ENCODE measurements at regions not wholly inside any gene's neighbourhood (a gene's known extent, or its start where the extent isn't known, plus 50 kb on each side); places are given as distances from the start of the nearest gene placed in this dataset.

DNA sequence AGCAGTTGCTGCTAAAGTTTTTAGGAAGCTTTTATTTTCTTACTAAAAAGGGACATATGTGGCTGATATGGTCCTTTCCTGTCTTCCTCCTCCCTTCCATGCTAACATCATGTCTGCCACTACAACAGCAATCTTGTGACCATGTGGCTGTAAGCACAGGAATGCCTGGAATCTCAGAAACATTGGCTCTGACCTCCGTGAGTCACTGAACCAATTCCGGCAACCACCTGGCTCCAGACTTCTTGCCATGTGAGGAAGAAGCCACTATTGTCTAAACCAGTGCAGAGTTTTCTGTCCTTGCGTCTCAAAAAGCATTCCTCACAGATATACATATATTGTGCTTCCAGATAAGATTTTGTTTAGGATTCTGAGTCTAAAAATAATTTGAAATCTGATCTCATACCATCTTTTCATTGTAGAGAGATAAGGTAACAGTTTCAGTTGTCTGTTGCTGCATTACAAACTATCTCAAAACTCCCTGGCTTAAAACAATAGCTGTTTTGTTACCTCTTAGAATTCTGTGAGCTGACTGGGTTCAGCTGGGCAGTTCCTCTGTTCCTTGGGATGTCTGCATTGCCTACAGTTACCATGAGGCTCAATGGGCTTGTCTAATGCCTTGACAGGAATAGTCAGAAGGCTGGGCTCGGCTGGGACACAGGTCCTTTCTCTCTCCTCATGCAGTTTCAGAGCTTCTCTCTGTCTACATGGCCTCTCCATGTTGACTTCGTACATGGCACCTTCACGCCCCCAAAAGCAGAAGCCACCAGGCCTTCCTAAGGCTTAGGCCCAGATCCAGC lies 77.3 kb upstream of the MAGI1 start:
- Histone ChIP-seq H3K4me3 (ENCODE audit: low read length) (no peak overlapping the region), H4K20me1 (ENCODE audit: insufficient read depth) (no peaks in the 10 kb centered on the region), H3K27me3 (ENCODE audit: insufficient read depth, low read depth, low read length) (no peaks in the 10 kb centered on the region), H3K4me2 (ENCODE audit: low read length) (no peak overlapping the region), H3K9me2 (ENCODE audit: insufficient read depth, low read length) (no peaks in the 10 kb centered on the region), H3K79me2 (replicated peaks; ENCODE audit: insufficient read depth, low read length) (no peaks in the 10 kb centered on the region), H2AFZ (ENCODE audit: low read depth, low read length) (no peak overlapping the region), H3K9me3 (ENCODE audit: low read length) (no peaks in the 10 kb centered on the region), H3K9ac (ENCODE audit: low read length) (no peak overlapping the region), H3K27ac (ENCODE audit: low read length) (no peak overlapping the region), H3K36me3 (ENCODE audit: insufficient read depth, low read length) (no peaks in the 10 kb centered on the region), H3F3A (ENCODE audit: insufficient read depth, low read length, poor library complexity, severe bottlenecking) (no peaks in the 10 kb centered on the region)
- TF ChIP-seq, protein P1, sequence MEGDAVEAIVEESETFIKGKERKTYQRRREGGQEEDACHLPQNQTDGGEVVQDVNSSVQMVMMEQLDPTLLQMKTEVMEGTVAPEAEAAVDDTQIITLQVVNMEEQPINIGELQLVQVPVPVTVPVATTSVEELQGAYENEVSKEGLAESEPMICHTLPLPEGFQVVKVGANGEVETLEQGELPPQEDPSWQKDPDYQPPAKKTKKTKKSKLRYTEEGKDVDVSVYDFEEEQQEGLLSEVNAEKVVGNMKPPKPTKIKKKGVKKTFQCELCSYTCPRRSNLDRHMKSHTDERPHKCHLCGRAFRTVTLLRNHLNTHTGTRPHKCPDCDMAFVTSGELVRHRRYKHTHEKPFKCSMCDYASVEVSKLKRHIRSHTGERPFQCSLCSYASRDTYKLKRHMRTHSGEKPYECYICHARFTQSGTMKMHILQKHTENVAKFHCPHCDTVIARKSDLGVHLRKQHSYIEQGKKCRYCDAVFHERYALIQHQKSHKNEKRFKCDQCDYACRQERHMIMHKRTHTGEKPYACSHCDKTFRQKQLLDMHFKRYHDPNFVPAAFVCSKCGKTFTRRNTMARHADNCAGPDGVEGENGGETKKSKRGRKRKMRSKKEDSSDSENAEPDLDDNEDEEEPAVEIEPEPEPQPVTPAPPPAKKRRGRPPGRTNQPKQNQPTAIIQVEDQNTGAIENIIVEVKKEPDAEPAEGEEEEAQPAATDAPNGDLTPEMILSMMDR (IDR thresholded peaks at IDR 0.05; ENCODE audit: poor library complexity, severe bottlenecking) = no peak
- TF ChIP-seq EP300 (conservative IDR thresholded peaks at IDR 0.05; ENCODE audit: poor library complexity, severe bottlenecking) (no peak), SMC3 (conservative IDR thresholded peaks at IDR 0.05; ENCODE audit: poor library complexity) (no peak), EZH2 (IDR thresholded peaks at IDR 0.05; ENCODE audit: borderline replicate concordance, insufficient read depth, low read length, poor library complexity, severe bottlenecking) (no peak)
- TF ChIP-seq, protein P2, sequence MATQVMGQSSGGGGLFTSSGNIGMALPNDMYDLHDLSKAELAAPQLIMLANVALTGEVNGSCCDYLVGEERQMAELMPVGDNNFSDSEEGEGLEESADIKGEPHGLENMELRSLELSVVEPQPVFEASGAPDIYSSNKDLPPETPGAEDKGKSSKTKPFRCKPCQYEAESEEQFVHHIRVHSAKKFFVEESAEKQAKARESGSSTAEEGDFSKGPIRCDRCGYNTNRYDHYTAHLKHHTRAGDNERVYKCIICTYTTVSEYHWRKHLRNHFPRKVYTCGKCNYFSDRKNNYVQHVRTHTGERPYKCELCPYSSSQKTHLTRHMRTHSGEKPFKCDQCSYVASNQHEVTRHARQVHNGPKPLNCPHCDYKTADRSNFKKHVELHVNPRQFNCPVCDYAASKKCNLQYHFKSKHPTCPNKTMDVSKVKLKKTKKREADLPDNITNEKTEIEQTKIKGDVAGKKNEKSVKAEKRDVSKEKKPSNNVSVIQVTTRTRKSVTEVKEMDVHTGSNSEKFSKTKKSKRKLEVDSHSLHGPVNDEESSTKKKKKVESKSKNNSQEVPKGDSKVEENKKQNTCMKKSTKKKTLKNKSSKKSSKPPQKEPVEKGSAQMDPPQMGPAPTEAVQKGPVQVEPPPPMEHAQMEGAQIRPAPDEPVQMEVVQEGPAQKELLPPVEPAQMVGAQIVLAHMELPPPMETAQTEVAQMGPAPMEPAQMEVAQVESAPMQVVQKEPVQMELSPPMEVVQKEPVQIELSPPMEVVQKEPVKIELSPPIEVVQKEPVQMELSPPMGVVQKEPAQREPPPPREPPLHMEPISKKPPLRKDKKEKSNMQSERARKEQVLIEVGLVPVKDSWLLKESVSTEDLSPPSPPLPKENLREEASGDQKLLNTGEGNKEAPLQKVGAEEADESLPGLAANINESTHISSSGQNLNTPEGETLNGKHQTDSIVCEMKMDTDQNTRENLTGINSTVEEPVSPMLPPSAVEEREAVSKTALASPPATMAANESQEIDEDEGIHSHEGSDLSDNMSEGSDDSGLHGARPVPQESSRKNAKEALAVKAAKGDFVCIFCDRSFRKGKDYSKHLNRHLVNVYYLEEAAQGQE (IDR thresholded peaks at IDR 0.05; ENCODE audit: borderline replicate concordance) = no peak

- no peaks in the 10 kb centered on the region for H4K20me1 ChIP-seq (ENCODE audit: insufficient read depth)
- H2AFZ ChIP-seq (ENCODE audit: low read depth, low read length) = no peak overlapping the region
- no peaks in the 10 kb centered on the region for H3F3A ChIP-seq (ENCODE audit: insufficient read depth, low read length, poor library complexity, severe bottlenecking)
- H3K27me3 ChIP-seq (ENCODE audit: insufficient read depth, low read depth, low read length) = no peaks in the 10 kb centered on the region
- no peak overlapping the region for H3K27ac ChIP-seq (ENCODE audit: low read length)
- H3K36me3 ChIP-seq (ENCODE audit: insufficient read depth, low read length) = no peaks in the 10 kb centered on the region
- H3K9me2 ChIP-seq (ENCODE audit: insufficient read depth, low read length) = no peaks in the 10 kb centered on the region
- no peak overlapping the region for H3K4me2 ChIP-seq (ENCODE audit: low read length)
- TF ChIP-seq RAD21 (conservative IDR thresholded peaks at IDR 0.05) (no peak), TAF1 (IDR thresholded peaks at IDR 0.05; ENCODE audit: low read depth) (no peak), EZH2 (IDR thresholded peaks at IDR 0.05; ENCODE audit: borderline replicate concordance, insufficient read depth, low read length, poor library complexity, severe bottlenecking) (no peak), POLR2AphosphoS5 (IDR thresholded peaks at IDR 0.05) (no peak), EP300 (conservative IDR thresholded peaks at IDR 0.05; ENCODE audit: poor library complexity, severe bottlenecking) (no peak), SMC3 (conservative IDR thresholded peaks at IDR 0.05; ENCODE audit: poor library complexity) (no peak), MXI1 (conservative IDR thresholded peaks at IDR 0.05; ENCODE audit: poor library complexity, severe bottlenecking) (no peak)
- TF ChIP-seq, protein P2 (IDR thresholded peaks at IDR 0.05; ENCODE audit: borderline replicate concordance) = no peak
- TF ChIP-seq, protein P1 (IDR thresholded peaks at IDR 0.05; ENCODE audit: poor library complexity, severe bottlenecking) = no peak
- no peak overlapping the region for H3K4me3 ChIP-seq (ENCODE audit: low read length)
- H3K79me2 ChIP-seq (replicated peaks; ENCODE audit: insufficient read depth, low read length) = no peaks in the 10 kb centered on the region
- no peak overlapping the region for H3K9ac ChIP-seq (ENCODE audit: low read length)
- no peaks in the 10 kb centered on the region for H3K9me3 ChIP-seq (ENCODE audit: low read length)
These were observed 74.8 kb upstream of the MAGI1 start for GRCh38 chr3:66113542-66113941.

Data from neural cell (in vitro differentiated cells).